GM23338 (cell line): ENCODE measurements at regions not wholly inside any gene's neighbourhood (a gene's known extent, or its start where the extent isn't known, plus 50 kb on each side); places are given as distances from the start of the nearest gene placed in this dataset.

Experiments used
- ATAC-seq: fragments of 200-7000 bp; cut with Tn5 transposase; 3 replicates; pipeline ENCODE4 v1.9.1; 2020
- DNase-seq: peaks from one replicate; pipeline ENCODE4 v3.0.0-alpha.2; 2015; ENCODE audit warnings: low spot score
- H2AFZ ChIP-seq: fragments of 200-600 bp; sonication (generic); 2 replicates; pipeline ENCODE4 v1.8.0; 2016; ENCODE audit warnings: antibody characterized with exemption, mild to moderate bottlenecking, moderate library complexity
- H3F3A ChIP-seq: fragments of 200-600 bp; sonication (generic); replicated peaks from 2 replicates; pipeline ENCODE4 v1.8.0; 2017; ENCODE audit warnings: antibody characterized with exemption, mixed run types, low read depth
- H3K27ac ChIP-seq: fragments of 200-600 bp; sonication (generic); 2 replicates; pipeline ENCODE4 v1.6.1; 2016; ENCODE audit warnings: low read depth
- H3K27me3 ChIP-seq: fragments of 200-600 bp; sonication (generic); 2 replicates; pipeline ENCODE4 v1.8.0; 2016; ENCODE audit warnings: mild to moderate bottlenecking, mixed run types, moderate library complexity; ENCODE audit not compliant: insufficient read depth
- H3K36me3 ChIP-seq: fragments of 200-600 bp; sonication (generic); 2 replicates; pipeline ENCODE4 v1.8.0; 2016; ENCODE audit warnings: mild to moderate bottlenecking; ENCODE audit not compliant: insufficient read depth
- H3K4me1 ChIP-seq: fragments of 200-600 bp; sonication (generic); 2 replicates; pipeline ENCODE4 v1.8.0; 2016; ENCODE audit warnings: mild to moderate bottlenecking, moderate library complexity; ENCODE audit not compliant: insufficient read depth
- H3K4me2 ChIP-seq: fragments of 200-600 bp; sonication (generic); 2 replicates; pipeline ENCODE4 v1.7.1; 2017; ENCODE audit warnings: mixed run types
- H3K4me3 ChIP-seq: fragments of 200-600 bp; sonication (generic); 2 replicates; pipeline ENCODE4 v1.6.1; 2016; ENCODE audit warnings: mixed run types
- H3K79me2 ChIP-seq: fragments of 200-600 bp; sonication (generic); replicated peaks from 2 replicates; pipeline ENCODE4 v1.8.0; 2017; ENCODE audit warnings: mild to moderate bottlenecking; ENCODE audit not compliant: insufficient read depth
- H3K9me2 ChIP-seq: fragments of 200-600 bp; sonication (generic); 2 replicates; pipeline ENCODE4 v1.8.0; 2017; ENCODE audit not compliant: insufficient read depth
- H4K20me1 ChIP-seq: fragments of 200-600 bp; sonication (generic); replicated peaks from 2 replicates; pipeline ENCODE4 v1.8.0; 2017; ENCODE audit warnings: mild to moderate bottlenecking; ENCODE audit not compliant: insufficient read depth
- H3K27ac Mint-ChIP-seq: 2 replicates; pipeline ENCODE4 v1.8.0; 2020; ENCODE audit warnings: inconsistent platforms, mild to moderate bottlenecking, moderate library complexity, mixed read lengths
- H3K27me3 Mint-ChIP-seq: 3 replicates; pipeline ENCODE4 v1.8.0; 2022; ENCODE audit warnings: low read depth, mild to moderate bottlenecking, moderate library complexity, mixed read lengths, inconsistent platforms; ENCODE audit not compliant: insufficient read depth, poor library complexity
- H3K36me3 Mint-ChIP-seq: 3 replicates; pipeline ENCODE4 v1.8.0; 2021; ENCODE audit warnings: low read depth, mild to moderate bottlenecking, inconsistent platforms, moderate library complexity, mixed read lengths
- H3K4me1 Mint-ChIP-seq: 3 replicates; pipeline ENCODE4 v1.8.0; 2020; ENCODE audit warnings: mild to moderate bottlenecking, inconsistent platforms, mixed read lengths
- H3K4me3 Mint-ChIP-seq: 3 replicates; pipeline ENCODE4 v1.8.0; 2021; ENCODE audit warnings: moderate library complexity, mild to moderate bottlenecking, inconsistent platforms, mixed read lengths
- H3K9me3 Mint-ChIP-seq: 3 replicates; pipeline ENCODE4 v1.8.0; 2020; ENCODE audit warnings: moderate library complexity, mild to moderate bottlenecking, inconsistent platforms, mixed read lengths
- CREB1 ChIP-seq: fragments of 250-450 bp; sonication (Bioruptor Pico); IDR thresholded peaks from 2 replicates; pipeline ENCODE4 v1.5.0; 2020; ENCODE audit warnings: low read depth, mild to moderate bottlenecking, moderate library complexity
- EZH2 ChIP-seq: fragments of 200-600 bp; sonication (generic); IDR thresholded peaks from one replicate; pipeline ENCODE4 v1.8.0; 2017; ENCODE audit warnings: antibody characterized with exemption, mild to moderate bottlenecking, low read depth; ENCODE audit not compliant: unreplicated experiment
- EZH2phosphoT487 ChIP-seq: fragments of 200-600 bp; sonication (generic); IDR thresholded peaks from one replicate; pipeline ENCODE4 v1.8.1; 2018; ENCODE audit warnings: antibody characterized with exemption; ENCODE audit not compliant: unreplicated experiment
- JUNB ChIP-seq: IDR thresholded peaks from one replicate; pipeline ENCODE4 v1.6.1; 2016; ENCODE audit warnings: antibody characterized with exemption; ENCODE audit not compliant: unreplicated experiment
- NANOG ChIP-seq: IDR thresholded peaks from 2 replicates; pipeline ENCODE4 v1.6.1; 2016; ENCODE audit warnings: antibody characterized with exemption, borderline replicate concordance
- POLR2AphosphoS5 ChIP-seq: IDR thresholded peaks from 2 replicates; pipeline ENCODE4 v1.6.1; 2016; ENCODE audit warnings: antibody characterized with exemption, low read depth
- REST ChIP-seq: IDR thresholded peaks from one replicate; pipeline ENCODE4 v1.6.1; 2018; ENCODE audit warnings: antibody characterized with exemption; ENCODE audit not compliant: unreplicated experiment
- STAT1 ChIP-seq: IDR thresholded peaks from one replicate; pipeline ENCODE4 v1.6.1; 2016; ENCODE audit warnings: antibody characterized with exemption; ENCODE audit not compliant: unreplicated experiment
- ZNF114 ChIP-seq: fragments of 250-450 bp; sonication (Bioruptor Pico); IDR thresholded peaks from 2 replicates; pipeline ENCODE4 v1.5.0; 2020; ENCODE audit warnings: mild to moderate bottlenecking, moderate library complexity
- ZNF331 ChIP-seq: fragments of 250-450 bp; sonication (Bioruptor Pico); IDR thresholded peaks from 2 replicates; pipeline ENCODE4 v1.5.0; 2020; ENCODE audit warnings: low read depth, mild to moderate bottlenecking, moderate library complexity
- TF ChIP-seq, protein P1 (sequence below): fragments of 250-450 bp; sonication (Bioruptor Pico); IDR thresholded peaks from 2 replicates; pipeline ENCODE4 v1.5.0; 2020; ENCODE audit warnings: mild to moderate bottlenecking, moderate library complexity
- TF ChIP-seq, protein P2 (sequence below), 2 experiments: fragments of 200-600 bp in 1 of 2; sonication (generic) in 1 of 2; conservative IDR thresholded peaks; 2 replicates each; pipeline versions ENCODE4 v1.5.1 to v1.6.1; 2016 to 2017; ENCODE audit warnings: antibody characterized with exemption in 2 of 2, low read depth in 2 of 2, mild to moderate bottlenecking in 2 of 2, moderate library complexity in 1 of 2

DNA sequence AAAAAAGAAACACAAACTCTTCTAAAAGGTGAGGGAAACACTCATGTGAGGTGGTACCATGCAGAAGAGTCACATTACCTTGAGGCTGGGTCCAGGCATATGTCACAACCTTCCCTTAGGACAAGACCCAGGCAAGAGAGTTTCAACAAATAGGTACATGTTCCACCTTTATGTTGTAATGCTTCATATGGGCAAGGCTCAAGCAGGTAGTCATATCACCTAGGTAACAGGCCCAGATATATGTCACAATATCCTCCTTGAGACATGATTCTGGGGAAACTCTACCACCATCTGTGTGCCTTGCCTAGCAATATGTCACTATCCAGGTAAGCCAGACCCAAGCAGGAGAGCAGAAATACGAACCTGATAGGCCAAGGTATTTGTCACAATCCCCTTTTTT lies 892.2 kb upstream of the AMELY start (continued):
- TF ChIP-seq EZH2 (no peak), NANOG (no peak), EZH2phosphoT487 (no peak)

DNA sequence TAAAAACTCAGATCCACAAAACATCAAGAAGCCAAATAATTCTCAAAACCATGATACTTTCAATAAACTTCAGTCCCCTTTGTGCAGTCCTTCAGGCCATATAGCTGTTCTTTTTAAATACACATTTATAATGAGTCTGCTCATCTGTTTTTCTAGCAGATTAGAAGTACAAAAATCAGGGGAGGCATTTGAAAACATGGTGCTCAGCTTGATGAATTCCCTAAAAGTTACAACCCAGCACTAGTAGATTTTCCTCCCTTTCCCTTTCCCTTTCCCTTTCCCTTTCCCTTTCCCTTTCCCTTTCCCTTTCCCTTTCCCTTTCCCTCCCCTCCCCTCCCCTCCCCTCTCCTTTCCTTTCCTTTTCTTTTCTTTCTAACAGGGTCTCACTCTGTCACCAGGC lies 884.6 kb upstream of the AMELY start:
- Histone ChIP-seq H2AFZ (no peak overlapping the region), H3F3A (no peaks in the 10 kb centered on the region), H3K27ac (no peak overlapping the region), H3K36me3 (no peaks in the 10 kb centered on the region), H3K27me3 (no peaks in the 10 kb centered on the region), H3K4me3 (no peak overlapping the region), H3K79me2 (no peaks in the 10 kb centered on the region), H3K4me2 (no peak overlapping the region), H4K20me1 (no peaks in the 10 kb centered on the region), H3K4me1 (peaks cover 10% of the 10 kb centered on the region), H3K9me2 (no peaks in the 10 kb centered on the region)
- H3K27ac Mint-ChIP-seq: no peak overlapping the region
- no peaks in the 10 kb centered on the region; the same call in 2 of the 3 replicates for H3K36me3 Mint-ChIP-seq
- DNase-seq: no peak
- no peak for ATAC-seq
- no peak overlapping the region for H3K4me3 Mint-ChIP-seq
- TF ChIP-seq, protein P1, sequence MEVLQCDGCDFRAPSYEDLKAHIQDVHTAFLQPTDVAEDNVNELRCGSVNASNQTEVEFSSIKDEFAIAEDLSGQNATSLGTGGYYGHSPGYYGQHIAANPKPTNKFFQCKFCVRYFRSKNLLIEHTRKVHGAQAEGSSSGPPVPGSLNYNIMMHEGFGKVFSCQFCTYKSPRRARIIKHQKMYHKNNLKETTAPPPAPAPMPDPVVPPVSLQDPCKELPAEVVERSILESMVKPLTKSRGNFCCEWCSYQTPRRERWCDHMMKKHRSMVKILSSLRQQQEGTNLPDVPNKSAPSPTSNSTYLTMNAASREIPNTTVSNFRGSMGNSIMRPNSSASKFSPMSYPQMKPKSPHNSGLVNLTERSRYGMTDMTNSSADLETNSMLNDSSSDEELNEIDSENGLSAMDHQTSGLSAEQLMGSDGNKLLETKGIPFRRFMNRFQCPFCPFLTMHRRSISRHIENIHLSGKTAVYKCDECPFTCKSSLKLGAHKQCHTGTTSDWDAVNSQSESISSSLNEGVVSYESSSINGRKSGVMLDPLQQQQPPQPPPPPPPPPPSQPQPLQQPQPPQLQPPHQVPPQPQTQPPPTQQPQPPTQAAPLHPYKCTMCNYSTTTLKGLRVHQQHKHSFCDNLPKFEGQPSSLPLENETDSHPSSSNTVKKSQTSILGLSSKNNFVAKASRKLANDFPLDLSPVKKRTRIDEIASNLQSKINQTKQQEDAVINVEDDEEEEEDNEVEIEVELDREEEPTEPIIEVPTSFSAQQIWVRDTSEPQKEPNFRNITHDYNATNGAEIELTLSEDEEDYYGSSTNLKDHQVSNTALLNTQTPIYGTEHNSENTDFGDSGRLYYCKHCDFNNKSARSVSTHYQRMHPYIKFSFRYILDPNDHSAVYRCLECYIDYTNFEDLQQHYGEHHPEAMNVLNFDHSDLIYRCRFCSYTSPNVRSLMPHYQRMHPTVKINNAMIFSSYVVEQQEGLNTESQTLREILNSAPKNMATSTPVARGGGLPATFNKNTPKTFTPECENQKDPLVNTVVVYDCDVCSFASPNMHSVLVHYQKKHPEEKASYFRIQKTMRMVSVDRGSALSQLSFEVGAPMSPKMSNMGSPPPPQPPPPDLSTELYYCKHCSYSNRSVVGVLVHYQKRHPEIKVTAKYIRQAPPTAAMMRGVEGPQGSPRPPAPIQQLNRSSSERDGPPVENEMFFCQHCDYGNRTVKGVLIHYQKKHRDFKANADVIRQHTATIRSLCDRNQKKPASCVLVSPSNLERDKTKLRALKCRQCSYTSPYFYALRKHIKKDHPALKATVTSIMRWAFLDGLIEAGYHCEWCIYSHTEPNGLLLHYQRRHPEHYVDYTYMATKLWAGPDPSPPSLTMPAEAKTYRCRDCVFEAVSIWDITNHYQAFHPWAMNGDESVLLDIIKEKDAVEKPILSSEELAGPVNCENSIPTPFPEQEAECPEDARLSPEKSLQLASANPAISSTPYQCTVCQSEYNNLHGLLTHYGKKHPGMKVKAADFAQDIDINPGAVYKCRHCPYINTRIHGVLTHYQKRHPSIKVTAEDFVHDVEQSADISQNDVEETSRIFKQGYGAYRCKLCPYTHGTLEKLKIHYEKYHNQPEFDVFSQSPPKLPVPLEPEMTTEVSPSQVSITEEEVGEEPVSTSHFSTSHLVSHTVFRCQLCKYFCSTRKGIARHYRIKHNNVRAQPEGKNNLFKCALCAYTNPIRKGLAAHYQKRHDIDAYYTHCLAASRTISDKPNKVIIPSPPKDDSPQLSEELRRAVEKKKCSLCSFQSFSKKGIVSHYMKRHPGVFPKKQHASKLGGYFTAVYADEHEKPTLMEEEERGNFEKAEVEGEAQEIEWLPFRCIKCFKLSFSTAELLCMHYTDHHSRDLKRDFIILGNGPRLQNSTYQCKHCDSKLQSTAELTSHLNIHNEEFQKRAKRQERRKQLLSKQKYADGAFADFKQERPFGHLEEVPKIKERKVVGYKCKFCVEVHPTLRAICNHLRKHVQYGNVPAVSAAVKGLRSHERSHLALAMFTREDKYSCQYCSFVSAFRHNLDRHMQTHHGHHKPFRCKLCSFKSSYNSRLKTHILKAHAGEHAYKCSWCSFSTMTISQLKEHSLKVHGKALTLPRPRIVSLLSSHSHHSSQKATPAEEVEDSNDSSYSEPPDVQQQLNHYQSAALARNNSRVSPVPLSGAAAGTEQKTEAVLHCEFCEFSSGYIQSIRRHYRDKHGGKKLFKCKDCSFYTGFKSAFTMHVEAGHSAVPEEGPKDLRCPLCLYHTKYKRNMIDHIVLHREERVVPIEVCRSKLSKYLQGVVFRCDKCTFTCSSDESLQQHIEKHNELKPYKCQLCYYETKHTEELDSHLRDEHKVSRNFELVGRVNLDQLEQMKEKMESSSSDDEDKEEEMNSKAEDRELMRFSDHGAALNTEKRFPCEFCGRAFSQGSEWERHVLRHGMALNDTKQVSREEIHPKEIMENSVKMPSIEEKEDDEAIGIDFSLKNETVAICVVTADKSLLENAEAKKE (CRISPR knock-in tag): no peak
- TF ChIP-seq NANOG: no peak
- no peak for TF ChIP-seq EZH2
- no peak for TF ChIP-seq ZNF331 (CRISPR knock-in tag)
- no peak for TF ChIP-seq EZH2phosphoT487
- no peak for TF ChIP-seq REST
- no peak for TF ChIP-seq ZNF114 (CRISPR knock-in tag)
- TF ChIP-seq, protein P2, sequence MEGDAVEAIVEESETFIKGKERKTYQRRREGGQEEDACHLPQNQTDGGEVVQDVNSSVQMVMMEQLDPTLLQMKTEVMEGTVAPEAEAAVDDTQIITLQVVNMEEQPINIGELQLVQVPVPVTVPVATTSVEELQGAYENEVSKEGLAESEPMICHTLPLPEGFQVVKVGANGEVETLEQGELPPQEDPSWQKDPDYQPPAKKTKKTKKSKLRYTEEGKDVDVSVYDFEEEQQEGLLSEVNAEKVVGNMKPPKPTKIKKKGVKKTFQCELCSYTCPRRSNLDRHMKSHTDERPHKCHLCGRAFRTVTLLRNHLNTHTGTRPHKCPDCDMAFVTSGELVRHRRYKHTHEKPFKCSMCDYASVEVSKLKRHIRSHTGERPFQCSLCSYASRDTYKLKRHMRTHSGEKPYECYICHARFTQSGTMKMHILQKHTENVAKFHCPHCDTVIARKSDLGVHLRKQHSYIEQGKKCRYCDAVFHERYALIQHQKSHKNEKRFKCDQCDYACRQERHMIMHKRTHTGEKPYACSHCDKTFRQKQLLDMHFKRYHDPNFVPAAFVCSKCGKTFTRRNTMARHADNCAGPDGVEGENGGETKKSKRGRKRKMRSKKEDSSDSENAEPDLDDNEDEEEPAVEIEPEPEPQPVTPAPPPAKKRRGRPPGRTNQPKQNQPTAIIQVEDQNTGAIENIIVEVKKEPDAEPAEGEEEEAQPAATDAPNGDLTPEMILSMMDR (conservative IDR thresholded peaks at IDR 0.05; ENCODE audit: low read depth in 2 of 2): no peak
- TF ChIP-seq JUNB: no peak
- TF ChIP-seq CREB1 (CRISPR knock-in tag): no peak
- no peak for TF ChIP-seq STAT1
- no peak for TF ChIP-seq POLR2AphosphoS5
- peaks cover 4% of the 10 kb centered on the region for H3K9me3 Mint-ChIP-seq
- H3K27me3 Mint-ChIP-seq: peaks cover 2% of the 10 kb centered on the region
- H3K4me1 Mint-ChIP-seq: peaks cover 13% of the 10 kb centered on the region
